ENCODE measurements at regions not wholly inside any gene's neighbourhood (a gene's known extent, or its start where the extent isn't known, plus 50 kb on each side); places are given as distances from the start of the nearest gene placed in this dataset.

- no peak overlapping the region for H3K4me2 ChIP-seq (ENCODE audit: low read length)
- TF ChIP-seq, protein P1, sequence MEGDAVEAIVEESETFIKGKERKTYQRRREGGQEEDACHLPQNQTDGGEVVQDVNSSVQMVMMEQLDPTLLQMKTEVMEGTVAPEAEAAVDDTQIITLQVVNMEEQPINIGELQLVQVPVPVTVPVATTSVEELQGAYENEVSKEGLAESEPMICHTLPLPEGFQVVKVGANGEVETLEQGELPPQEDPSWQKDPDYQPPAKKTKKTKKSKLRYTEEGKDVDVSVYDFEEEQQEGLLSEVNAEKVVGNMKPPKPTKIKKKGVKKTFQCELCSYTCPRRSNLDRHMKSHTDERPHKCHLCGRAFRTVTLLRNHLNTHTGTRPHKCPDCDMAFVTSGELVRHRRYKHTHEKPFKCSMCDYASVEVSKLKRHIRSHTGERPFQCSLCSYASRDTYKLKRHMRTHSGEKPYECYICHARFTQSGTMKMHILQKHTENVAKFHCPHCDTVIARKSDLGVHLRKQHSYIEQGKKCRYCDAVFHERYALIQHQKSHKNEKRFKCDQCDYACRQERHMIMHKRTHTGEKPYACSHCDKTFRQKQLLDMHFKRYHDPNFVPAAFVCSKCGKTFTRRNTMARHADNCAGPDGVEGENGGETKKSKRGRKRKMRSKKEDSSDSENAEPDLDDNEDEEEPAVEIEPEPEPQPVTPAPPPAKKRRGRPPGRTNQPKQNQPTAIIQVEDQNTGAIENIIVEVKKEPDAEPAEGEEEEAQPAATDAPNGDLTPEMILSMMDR (conservative IDR thresholded peaks at IDR 0.05; ENCODE audit: low read length): no peak
- TF ChIP-seq EZH2phosphoT487 (IDR thresholded peaks at IDR 0.05; ENCODE audit: borderline replicate concordance, low read depth, low read length): no peak
- CTCF ChIA-PET (ENCODE audit: unreplicated experiment): no interaction called here
Measured at GRCh38 chr1:60415696-60416095, 342.1 kb upstream of the C1orf87 start.

DNA sequence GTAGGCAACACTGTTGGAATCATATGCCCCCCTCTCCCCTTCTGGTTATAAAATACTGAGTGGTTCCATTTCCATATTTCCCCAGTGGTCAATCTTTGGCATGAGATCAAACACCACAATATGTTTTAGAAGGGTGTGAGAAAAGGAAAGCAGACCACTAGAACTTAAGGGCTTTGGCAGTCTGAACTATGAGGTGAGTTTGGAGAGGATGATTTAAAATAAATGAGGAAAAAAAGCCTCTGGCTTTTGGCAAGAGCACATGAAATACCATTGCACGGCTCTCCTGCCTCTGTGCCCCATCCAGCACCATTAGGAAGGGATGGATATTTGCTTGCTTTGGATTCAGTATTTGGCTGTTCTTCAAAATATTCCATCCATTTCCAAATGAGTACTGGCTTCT, 339.5 kb upstream of the C1orf87 start:
- intact Hi-C loops (cut with micrococcal nuclease; ENCODE audit: unreplicated experiment): no loop called here
- Histone ChIP-seq H3K79me2 (ENCODE audit: insufficient read depth, low read depth, low read length) (no peaks in the 10 kb centered on the region), H3K4me2 (ENCODE audit: low read length) (no peak overlapping the region)

More at GRCh38 chr1:60415696-60416095, 342.1 kb upstream of the C1orf87 start:
- Histone ChIP-seq H3K9me3 (ENCODE audit: low read length) (no peaks in the 10 kb centered on the region), H2AFZ (ENCODE audit: low read length) (no peak overlapping the region), H4K20me1 (ENCODE audit: insufficient read depth, low read length) (no peaks in the 10 kb centered on the region), H3K4me3 (ENCODE audit: low read depth, low read length, poor library complexity, severe bottlenecking) (no peak overlapping the region), H3K27ac (ENCODE audit: low read depth, low read length, poor library complexity, severe bottlenecking) (no peak overlapping the region), H3K9me2 (ENCODE audit: insufficient read depth, low read length) (no peaks in the 10 kb centered on the region), H3K36me3 (ENCODE audit: insufficient read depth, low read length) (no peaks in the 10 kb centered on the region), H3K4me1 (ENCODE audit: insufficient read depth, low read length, poor library complexity, severe bottlenecking) (no peaks in the 10 kb centered on the region), H3K79me2 (ENCODE audit: insufficient read depth, low read depth, low read length) (no peaks in the 10 kb centered on the region)
- no peak for DNase-seq (ENCODE audit: low spot score)
- POLR2A ChIA-PET: interaction anchor here (0.6 kb wide), 1 partner anchor 19 kb away, joined by 3 read pairs; no protein-coding TSS in a partner anchor
- intact Hi-C loops (cut with micrococcal nuclease; ENCODE audit: unreplicated experiment): no loop called here
- BruUV-seq (replicated peaks): no TSS peak

GRCh38 chr1:60411591-60411990, 338.0 kb upstream of the C1orf87 start:
- Histone ChIP-seq H3K36me3 (ENCODE audit: insufficient read depth, low read length) (no peaks in the 10 kb centered on the region), H3K4me2 (ENCODE audit: low read length) (no peak overlapping the region), H3K79me2 (ENCODE audit: insufficient read depth, low read depth, low read length) (no peaks in the 10 kb centered on the region), H3K4me3 (ENCODE audit: low read depth, low read length, poor library complexity, severe bottlenecking) (no peak overlapping the region), H3K9me3 (ENCODE audit: low read length) (no peaks in the 10 kb centered on the region), H3K4me1 (ENCODE audit: insufficient read depth, low read length, poor library complexity, severe bottlenecking) (no peaks in the 10 kb centered on the region), H3K9me2 (ENCODE audit: insufficient read depth, low read length) (no peaks in the 10 kb centered on the region), H2AFZ (ENCODE audit: low read length) (no peak overlapping the region), H4K20me1 (ENCODE audit: insufficient read depth, low read length) (no peaks in the 10 kb centered on the region), H3K27ac (ENCODE audit: low read depth, low read length, poor library complexity, severe bottlenecking) (no peak overlapping the region)
- no TSS peak for BruUV-seq (replicated peaks)
- CTCF ChIA-PET (ENCODE audit: unreplicated experiment): no interaction called here
- DNase-seq (ENCODE audit: low spot score): no peak
- intact Hi-C loops (cut with micrococcal nuclease; ENCODE audit: unreplicated experiment): no loop called here
- no peak for TF ChIP-seq EZH2phosphoT487 (IDR thresholded peaks at IDR 0.05; ENCODE audit: borderline replicate concordance, low read depth, low read length)
- POLR2A ChIA-PET: no interaction called here

More for the DNA sequence above, 339.5 kb upstream of the C1orf87 start:
- no TSS peak for BruUV-seq (replicated peaks)
- H3K9me3 ChIP-seq (ENCODE audit: low read length): no peaks in the 10 kb centered on the region
- H2AFZ ChIP-seq (ENCODE audit: low read length): no peak overlapping the region
- ChIA-PET POLR2A (interaction anchor here (0.7 kb wide), 1 partner anchor 8 kb away, joined by 3 read pairs; no protein-coding TSS in a partner anchor), CTCF (ENCODE audit: unreplicated experiment) (no interaction called here)
- H3K36me3 ChIP-seq (ENCODE audit: insufficient read depth, low read length): no peaks in the 10 kb centered on the region
- H3K9me2 ChIP-seq (ENCODE audit: insufficient read depth, low read length): no peaks in the 10 kb centered on the region
- H4K20me1 ChIP-seq (ENCODE audit: insufficient read depth, low read length): no peaks in the 10 kb centered on the region
- H3K27ac ChIP-seq (ENCODE audit: low read depth, low read length, poor library complexity, severe bottlenecking): no peak overlapping the region
- no peak for DNase-seq (ENCODE audit: low spot score)
- H3K4me3 ChIP-seq (ENCODE audit: low read depth, low read length, poor library complexity, severe bottlenecking): no peak overlapping the region
- TF ChIP-seq, protein P1 (conservative IDR thresholded peaks at IDR 0.05; ENCODE audit: low read length): no peak
- no peak for TF ChIP-seq EZH2phosphoT487 (IDR thresholded peaks at IDR 0.05; ENCODE audit: borderline replicate concordance, low read depth, low read length)
- no peaks in the 10 kb centered on the region for H3K4me1 ChIP-seq (ENCODE audit: insufficient read depth, low read length, poor library complexity, severe bottlenecking)

All from OCI-LY7 (cell line).